ENCODE measurements at regions not wholly inside any gene's neighbourhood (a gene's known extent, or its start where the extent isn't known, plus 50 kb on each side); places are given as distances from the start of the nearest gene placed in this dataset.
"Not testable (repeated sequence)": the region's sequence is repeated elsewhere in the genome, so short reads cannot be mapped to it uniquely, and the experiment has no call there.

GRCh38 chr21:17699524-17700189 lies 87.0 kb upstream of the BTG3 start:
- Histone ChIP-seq H3K36me3 (replicated peaks; ENCODE audit: control insufficient read depth, insufficient read depth, low read length) (no peaks in the 10 kb centered on the region), H3K27me3 (ENCODE audit: control insufficient read depth, insufficient read depth, low read length) (no peaks in the 10 kb centered on the region), H3K4me3 (ENCODE audit: insufficient read depth, low read depth, low read length) (no peak overlapping the region)
- no peak for DNase-seq

- Histone ChIP-seq H3K27me3 (ENCODE audit: control insufficient read depth, insufficient read depth, low read length) (no peaks in the 10 kb centered on the region), H3K36me3 (replicated peaks; ENCODE audit: control insufficient read depth, insufficient read depth, low read length) (no peaks in the 10 kb centered on the region), H3K4me3 (ENCODE audit: insufficient read depth, low read depth, low read length) (no peak overlapping the region)
- DNase-seq: no peak
These were observed 84.8 kb upstream of the BTG3 start for GRCh38 chr21:17697473-17697872.

- H3K4me3 ChIP-seq (ENCODE audit: insufficient read depth, low read depth, low read length); H3K36me3 ChIP-seq (replicated peaks; ENCODE audit: control insufficient read depth, insufficient read depth, low read length); H3K27me3 ChIP-seq (ENCODE audit: control insufficient read depth, insufficient read depth, low read length); DNase-seq: not testable (repeated sequence)
These were observed 81.7 kb upstream of the BTG3 start for GRCh38 chr21:17694416-17694815.

- no peak for DNase-seq
- H3K36me3 ChIP-seq (replicated peaks; ENCODE audit: control insufficient read depth, insufficient read depth, low read length): no peaks in the 10 kb centered on the region
- H3K27me3 ChIP-seq (ENCODE audit: control insufficient read depth, insufficient read depth, low read length): no peaks in the 10 kb centered on the region
- no peak overlapping the region for H3K4me3 ChIP-seq (ENCODE audit: insufficient read depth, low read depth, low read length)
These were observed 81.1 kb upstream of the BTG3 start for GRCh38 chr21:17693801-17694200.

- DNase-seq: no peak
- no peak overlapping the region for H3K4me3 ChIP-seq (ENCODE audit: insufficient read depth, low read depth, low read length)
- H3K36me3 ChIP-seq (replicated peaks; ENCODE audit: control insufficient read depth, insufficient read depth, low read length): no peaks in the 10 kb centered on the region
- no peaks in the 10 kb centered on the region for H3K27me3 ChIP-seq (ENCODE audit: control insufficient read depth, insufficient read depth, low read length)
These were observed 77.4 kb upstream of the BTG3 start for GRCh38 chr21:17690078-17690494.

- DNase-seq: no peak
- H3K27me3 ChIP-seq (ENCODE audit: control insufficient read depth, insufficient read depth, low read length): no peaks in the 10 kb centered on the region
- no peaks in the 10 kb centered on the region for H3K36me3 ChIP-seq (replicated peaks; ENCODE audit: control insufficient read depth, insufficient read depth, low read length)
- no peak overlapping the region for H3K4me3 ChIP-seq (ENCODE audit: insufficient read depth, low read depth, low read length)
These were observed 76.5 kb upstream of the BTG3 start for GRCh38 chr21:17688912-17689874.

GRCh38 chr21:17682924-17683323 lies 70.2 kb upstream of the BTG3 start:
- Histone ChIP-seq H3K36me3 (replicated peaks; ENCODE audit: control insufficient read depth, insufficient read depth, low read length) (no peaks in the 10 kb centered on the region), H3K4me3 (ENCODE audit: insufficient read depth, low read depth, low read length) (no peak overlapping the region), H3K27me3 (ENCODE audit: control insufficient read depth, insufficient read depth, low read length) (no peaks in the 10 kb centered on the region)
- DNase-seq: no peak

- H3K36me3 ChIP-seq (replicated peaks; ENCODE audit: control insufficient read depth, insufficient read depth, low read length): no peaks in the 10 kb centered on the region
- no peak overlapping the region for H3K4me3 ChIP-seq (ENCODE audit: insufficient read depth, low read depth, low read length)
- DNase-seq: peak; percentile 38
- no peaks in the 10 kb centered on the region for H3K27me3 ChIP-seq (ENCODE audit: control insufficient read depth, insufficient read depth, low read length)
These were observed 66.4 kb upstream of the BTG3 start for GRCh38 chr21:17679002-17679600.

- H3K4me3 ChIP-seq (ENCODE audit: insufficient read depth, low read depth, low read length); H3K36me3 ChIP-seq (replicated peaks; ENCODE audit: control insufficient read depth, insufficient read depth, low read length); DNase-seq; H3K27me3 ChIP-seq (ENCODE audit: control insufficient read depth, insufficient read depth, low read length): not testable (repeated sequence)
These were observed 64.2 kb upstream of the BTG3 start for GRCh38 chr21:17676930-17677329.

- Histone ChIP-seq H3K27me3 (ENCODE audit: control insufficient read depth, insufficient read depth, low read length) (peaks cover 10% of the 10 kb centered on the region; the same call in 1 of the 2 replicates), H3K4me3 (ENCODE audit: insufficient read depth, low read depth, low read length) (no peak overlapping the region)
- DNase-seq: no peak
These were observed 61.4 kb upstream of the BTG3 start for GRCh38 chr21:17674106-17674505.

GRCh38 chr21:17673261-17674020 lies 60.7 kb upstream of the BTG3 start:
- DNase-seq: no peak
- no peaks in the 10 kb centered on the region for H3K36me3 ChIP-seq (replicated peaks; ENCODE audit: control insufficient read depth, insufficient read depth, low read length)
- H3K27me3 ChIP-seq (ENCODE audit: control insufficient read depth, insufficient read depth, low read length): peaks cover 14% of the 10 kb centered on the region; the same call in 1 of the 2 replicates
- no peak overlapping the region for H3K4me3 ChIP-seq (ENCODE audit: insufficient read depth, low read depth, low read length)

More at GRCh38 chr21:17674106-17674505, 61.4 kb upstream of the BTG3 start:
- no peaks in the 10 kb centered on the region for H3K36me3 ChIP-seq (replicated peaks; ENCODE audit: control insufficient read depth, insufficient read depth, low read length)

- H3K4me3 ChIP-seq (ENCODE audit: insufficient read depth, low read depth, low read length): no peak overlapping the region
- H3K27me3 ChIP-seq (ENCODE audit: control insufficient read depth, insufficient read depth, low read length): peaks cover 14% of the 10 kb centered on the region; the same call in 1 of the 2 replicates
- H3K36me3 ChIP-seq (replicated peaks; ENCODE audit: control insufficient read depth, insufficient read depth, low read length): no peaks in the 10 kb centered on the region
- DNase-seq: no peak
These were observed 59.0 kb upstream of the BTG3 start for GRCh38 chr21:17671733-17672132.

- DNase-seq: no peak
These were observed 55.9 kb upstream of the BTG3 start for GRCh38 chr21:17668479-17669140.

GRCh38 chr21:17667256-17667655 lies 54.6 kb upstream of the BTG3 start:
- DNase-seq: no peak
- H3K4me3 ChIP-seq (ENCODE audit: insufficient read depth, low read depth, low read length): no peak overlapping the region
- H3K27me3 ChIP-seq (ENCODE audit: control insufficient read depth, insufficient read depth, low read length): peaks cover 16% of the 10 kb centered on the region; the same call in 1 of the 2 replicates
- no peaks in the 10 kb centered on the region for H3K36me3 ChIP-seq (replicated peaks; ENCODE audit: control insufficient read depth, insufficient read depth, low read length)

More at GRCh38 chr21:17668479-17669140, 55.9 kb upstream of the BTG3 start:
- H3K36me3 ChIP-seq (replicated peaks; ENCODE audit: control insufficient read depth, insufficient read depth, low read length): no peaks in the 10 kb centered on the region
- no peak overlapping the region for H3K4me3 ChIP-seq (ENCODE audit: insufficient read depth, low read depth, low read length)
- H3K27me3 ChIP-seq (ENCODE audit: control insufficient read depth, insufficient read depth, low read length): peaks cover 16% of the 10 kb centered on the region; the same call in 1 of the 2 replicates
